ENCODE measurements at regions not wholly inside any gene's neighbourhood (a gene's known extent, or its start where the extent isn't known, plus 50 kb on each side); places are given as distances from the start of the nearest gene placed in this dataset.

DNA sequence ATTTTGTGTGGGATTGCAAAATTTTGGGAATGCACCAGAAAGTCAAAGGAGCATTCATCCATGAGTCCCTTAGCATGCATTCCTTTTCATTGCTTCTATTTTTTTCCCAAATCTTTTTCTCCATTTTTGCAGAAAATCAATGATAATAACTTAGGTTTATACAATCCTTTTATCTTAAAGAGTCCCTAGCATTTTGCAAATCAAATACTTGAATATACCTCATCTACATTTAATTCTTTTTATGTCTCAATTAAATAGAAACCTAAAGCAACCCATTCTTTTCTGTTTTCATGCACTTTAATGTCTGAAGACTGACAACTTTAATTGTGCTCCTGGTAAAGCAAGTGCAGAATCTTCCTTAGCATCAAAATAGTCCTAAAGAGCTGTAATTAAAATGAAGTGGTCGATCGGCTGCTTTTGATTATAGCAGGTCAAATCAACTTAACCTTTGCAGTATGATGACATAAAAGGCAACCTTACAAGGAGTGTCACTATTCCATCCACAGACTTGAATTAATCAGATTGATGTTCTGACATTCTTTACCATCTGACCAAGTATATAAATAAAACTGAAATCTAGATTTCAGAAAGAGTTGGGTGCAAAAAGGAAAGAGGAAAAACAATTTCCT is 168.4 kb downstream of the ALG10B start:
- no peak for ATAC-seq (ENCODE audit: insufficient read depth, low FRiP score)
- DNase-seq, result no peak
- no peaks in the 10 kb centered on the region for H3K4me1 ChIP-seq (ENCODE audit: control insufficient read depth in 5 of 5, insufficient read depth in 5 of 5, low read length in 5 of 5)
- H3K27ac ChIP-seq (ENCODE audit: low read depth in 1 of 2, low read length in 1 of 2), result no peak overlapping the region
- H3K36me3 ChIP-seq (ENCODE audit: control insufficient read depth in 4 of 4, insufficient read depth in 4 of 4, low read length in 4 of 4), result no peaks in the 10 kb centered on the region
- TF ChIP-seq, protein P1, sequence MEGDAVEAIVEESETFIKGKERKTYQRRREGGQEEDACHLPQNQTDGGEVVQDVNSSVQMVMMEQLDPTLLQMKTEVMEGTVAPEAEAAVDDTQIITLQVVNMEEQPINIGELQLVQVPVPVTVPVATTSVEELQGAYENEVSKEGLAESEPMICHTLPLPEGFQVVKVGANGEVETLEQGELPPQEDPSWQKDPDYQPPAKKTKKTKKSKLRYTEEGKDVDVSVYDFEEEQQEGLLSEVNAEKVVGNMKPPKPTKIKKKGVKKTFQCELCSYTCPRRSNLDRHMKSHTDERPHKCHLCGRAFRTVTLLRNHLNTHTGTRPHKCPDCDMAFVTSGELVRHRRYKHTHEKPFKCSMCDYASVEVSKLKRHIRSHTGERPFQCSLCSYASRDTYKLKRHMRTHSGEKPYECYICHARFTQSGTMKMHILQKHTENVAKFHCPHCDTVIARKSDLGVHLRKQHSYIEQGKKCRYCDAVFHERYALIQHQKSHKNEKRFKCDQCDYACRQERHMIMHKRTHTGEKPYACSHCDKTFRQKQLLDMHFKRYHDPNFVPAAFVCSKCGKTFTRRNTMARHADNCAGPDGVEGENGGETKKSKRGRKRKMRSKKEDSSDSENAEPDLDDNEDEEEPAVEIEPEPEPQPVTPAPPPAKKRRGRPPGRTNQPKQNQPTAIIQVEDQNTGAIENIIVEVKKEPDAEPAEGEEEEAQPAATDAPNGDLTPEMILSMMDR (IDR thresholded peaks at IDR 0.05; ENCODE audit: control extremely low read depth, extremely low read depth), result no peak
- no peak overlapping the region for H3K9ac ChIP-seq (ENCODE audit: insufficient read depth in 1 of 2, low read length in 2 of 2)
- WGBS, 2 donors, result 66 to 68% methylated on average over 2 of the region's 2 CpGs
- H3K4me3 ChIP-seq, result no peak overlapping the region
- peaks cover 0 to 2% (median 0%) of the 10 kb centered on the region in 4 donors for H3K9me3 ChIP-seq (ENCODE audit: control insufficient read depth in 4 of 4, insufficient read depth in 3 of 4, low read length in 3 of 4)
- H3K27me3 ChIP-seq (ENCODE audit: control insufficient read depth in 3 of 3, insufficient read depth in 3 of 3, low read length in 2 of 3), result no peaks in the 10 kb centered on the region

DNA sequence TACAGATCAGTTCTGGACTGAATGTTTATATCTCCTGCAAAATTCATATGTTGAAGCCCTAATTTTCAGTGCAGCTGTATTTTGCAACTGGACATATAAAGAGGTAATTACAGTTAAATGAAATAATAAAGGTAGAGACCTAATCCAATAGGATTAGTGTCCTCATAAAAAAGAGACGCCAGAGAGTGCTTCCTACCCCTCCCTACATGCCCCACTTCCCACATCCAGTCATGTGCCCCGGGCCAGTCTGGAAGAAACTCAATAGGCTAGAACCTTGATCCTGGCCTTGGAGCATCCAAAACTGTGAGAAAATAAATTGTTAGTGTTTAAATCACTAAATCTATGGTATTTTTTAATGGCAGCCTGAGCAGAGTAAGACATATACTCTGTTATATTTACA is 172.3 kb downstream of the ALG10B start:
- WGBS, 2 donors, result 75 to 89% methylated on average over 2 of the region's 2 CpGs
- Histone ChIP-seq H3K27ac (ENCODE audit: low read depth in 1 of 2, low read length in 1 of 2) (no peak overlapping the region), H3K9me3 (ENCODE audit: control insufficient read depth in 4 of 4, insufficient read depth in 3 of 4, low read length in 3 of 4) (no peaks in the 10 kb centered on the region), H3K9ac (ENCODE audit: insufficient read depth in 1 of 2, low read length in 2 of 2) (no peak overlapping the region), H3K36me3 (ENCODE audit: control insufficient read depth in 4 of 4, insufficient read depth in 4 of 4, low read length in 4 of 4) (no peaks in the 10 kb centered on the region), H3K4me3 (no peak overlapping the region), H3K27me3 (ENCODE audit: control insufficient read depth in 3 of 3, insufficient read depth in 3 of 3, low read length in 2 of 3) (no peaks in the 10 kb centered on the region), H3K4me1 (ENCODE audit: control insufficient read depth in 5 of 5, insufficient read depth in 5 of 5, low read length in 5 of 5) (no peaks in the 10 kb centered on the region)
- DNase-seq (no peak), ATAC-seq (ENCODE audit: insufficient read depth, low FRiP score) (no peak)
- TF ChIP-seq, protein P1 (IDR thresholded peaks at IDR 0.05; ENCODE audit: control extremely low read depth, extremely low read depth), result no peak

DNA sequence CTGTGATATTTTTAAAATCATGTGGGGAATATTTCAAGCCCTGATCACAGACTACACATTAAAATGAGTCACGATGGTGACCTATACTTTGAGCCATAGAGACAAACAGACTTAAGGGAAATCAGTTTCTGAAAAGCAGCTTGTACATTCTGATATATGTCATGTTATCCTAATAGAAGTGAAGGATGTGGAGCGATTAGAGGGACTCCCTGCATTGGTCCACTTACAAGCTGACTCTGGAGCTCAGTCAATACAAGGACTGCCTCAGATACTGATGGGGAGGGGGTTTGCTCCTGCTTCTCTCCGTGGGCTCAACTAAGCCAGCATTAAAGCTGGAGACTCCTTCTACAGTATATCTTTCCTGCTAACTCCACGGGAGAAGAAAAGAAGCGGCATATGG is 173.5 kb downstream of the ALG10B start:
- 60 to 78% methylated on average over 5 of the region's 5 CpGs for WGBS, 2 donors
- ATAC-seq (ENCODE audit: insufficient read depth, low FRiP score) (no peak), DNase-seq (no peak)
- Histone ChIP-seq H3K4me1 (ENCODE audit: control insufficient read depth in 5 of 5, insufficient read depth in 5 of 5, low read length in 5 of 5) (no peaks in the 10 kb centered on the region), H3K9ac (ENCODE audit: insufficient read depth in 1 of 2, low read length in 2 of 2) (no peak overlapping the region), H3K9me3 (ENCODE audit: control insufficient read depth in 4 of 4, insufficient read depth in 3 of 4, low read length in 3 of 4) (no peaks in the 10 kb centered on the region), H3K27ac (ENCODE audit: low read depth in 1 of 2, low read length in 1 of 2) (no peak overlapping the region), H3K36me3 (ENCODE audit: control insufficient read depth in 4 of 4, insufficient read depth in 4 of 4, low read length in 4 of 4) (no peaks in the 10 kb centered on the region), H3K4me3 (no peak overlapping the region), H3K27me3 (ENCODE audit: control insufficient read depth in 3 of 3, insufficient read depth in 3 of 3, low read length in 2 of 3) (no peaks in the 10 kb centered on the region)
- TF ChIP-seq, protein P1 (IDR thresholded peaks at IDR 0.05; ENCODE audit: control extremely low read depth, extremely low read depth), result no peak

DNA sequence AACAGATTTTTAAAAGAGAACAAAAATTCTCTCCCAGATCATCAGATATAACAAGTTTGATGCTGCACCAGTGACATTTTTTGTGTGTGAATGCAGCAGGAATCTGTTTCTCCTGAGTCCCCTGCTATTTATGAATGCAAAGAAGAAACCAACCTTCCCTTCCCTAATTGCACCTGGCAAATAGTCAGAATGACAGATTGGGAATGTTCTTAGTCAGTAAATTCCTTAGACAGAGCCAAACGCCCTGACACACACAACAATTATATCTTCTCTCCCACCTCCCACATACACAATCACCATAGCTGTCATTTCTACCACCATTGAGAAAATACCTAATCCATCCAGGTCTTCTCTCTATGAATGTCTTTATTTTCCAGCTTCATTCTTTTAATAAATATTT is 174.4 kb downstream of the ALG10B start:
- Histone ChIP-seq H3K9ac (ENCODE audit: insufficient read depth in 1 of 2, low read length in 2 of 2) (no peak overlapping the region), H3K4me1 (ENCODE audit: control insufficient read depth in 5 of 5, insufficient read depth in 5 of 5, low read length in 5 of 5) (no peaks in the 10 kb centered on the region), H3K9me3 (ENCODE audit: control insufficient read depth in 4 of 4, insufficient read depth in 3 of 4, low read length in 3 of 4) (no peaks in the 10 kb centered on the region), H3K27ac (ENCODE audit: low read depth in 1 of 2, low read length in 1 of 2) (no peak overlapping the region), H3K27me3 (ENCODE audit: control insufficient read depth in 3 of 3, insufficient read depth in 3 of 3, low read length in 2 of 3) (no peaks in the 10 kb centered on the region), H3K36me3 (ENCODE audit: control insufficient read depth in 4 of 4, insufficient read depth in 4 of 4, low read length in 4 of 4) (no peaks in the 10 kb centered on the region), H3K4me3 (no peak overlapping the region)
- ATAC-seq (ENCODE audit: insufficient read depth, low FRiP score) (no peak), DNase-seq (no peak)
- WGBS, 2 donors, result 69 to 74% methylated on average over 1 of the region's 1 CpG
- TF ChIP-seq, protein P1 (IDR thresholded peaks at IDR 0.05; ENCODE audit: control extremely low read depth, extremely low read depth), result no peak
